ENCODE measurements at regions not wholly inside any gene's neighbourhood (a gene's known extent, or its start where the extent isn't known, plus 50 kb on each side); places are given as distances from the start of the nearest gene placed in this dataset.

DNA sequence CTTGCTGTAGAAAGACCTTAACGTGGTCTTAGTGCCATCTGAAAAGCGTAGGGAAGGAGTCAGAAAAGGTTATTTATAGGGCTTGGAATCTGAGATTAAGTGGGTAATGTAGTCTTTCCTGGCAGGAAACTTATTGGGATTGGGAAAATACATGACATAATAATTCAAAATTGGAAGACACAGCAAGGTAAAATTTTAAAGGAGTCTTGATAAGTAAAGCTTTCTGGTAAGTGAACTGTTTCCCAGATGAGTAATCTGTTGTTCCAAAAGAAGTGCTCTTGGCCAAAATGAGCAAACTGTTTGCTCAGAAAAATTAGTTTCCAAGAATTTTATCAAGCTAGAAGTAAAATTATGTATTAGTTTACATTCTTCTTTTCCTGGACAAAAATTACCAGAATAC lies 149.3 kb upstream of the TMTC2 start:
- ChIA-PET POLR2A (no interaction called here), CTCF (ENCODE audit: low intra/inter-chr PET ratio) (no interaction called here)
- Histone ChIP-seq H3K4me3 (no peak overlapping the region), H3K4me2 (ENCODE audit: insufficient read depth, low read length) (no peak overlapping the region), H3K9ac (ENCODE audit: insufficient read depth in 1 of 2, low read depth in 2 of 2, low read length in 2 of 2) (no peak overlapping the region), H2AFZ (ENCODE audit: low read depth, low read length) (no peak overlapping the region), H4K20me1 (replicated peaks; ENCODE audit: control insufficient read depth, insufficient read depth, low read length) (no peaks in the 10 kb centered on the region), H3K27me3 (ENCODE audit: control insufficient read depth in 2 of 2, insufficient read depth in 2 of 2, low read length in 2 of 2) (no peaks in the 10 kb centered on the region), H3K4me1 (replicated peaks in 1 of 2; ENCODE audit: control insufficient read depth in 2 of 2, insufficient read depth in 2 of 2, low read length in 2 of 2) (no peaks in the 10 kb centered on the region), H3K27ac (ENCODE audit: extremely low read depth, low read depth, low read length) (no peak overlapping the region), H3K36me3 (ENCODE audit: control insufficient read depth, insufficient read depth, low read length) (no peaks in the 10 kb centered on the region), H3K79me2 (ENCODE audit: control insufficient read depth, insufficient read depth, low read length) (no peaks in the 10 kb centered on the region), H3K9me3 (replicated peaks; ENCODE audit: control insufficient read depth, insufficient read depth, low read depth, low read length) (no peaks in the 10 kb centered on the region), H3K9me1 (ENCODE audit: control insufficient read depth, insufficient read depth, low read length) (no peaks in the 10 kb centered on the region)
- intact Hi-C loops (cut with micrococcal nuclease) (no loop called here), in situ Hi-C loops (cut with MboI) (no loop called here)
- no TSS peak for BruUV-seq (replicated peaks)
- FAIRE-seq (no peak), ATAC-seq (no peak), DNase-seq (ENCODE audit: extremely low read depth in 1 of 4, low spot score in 3 of 4) (no peak)
- TF ChIP-seq, protein P1, sequence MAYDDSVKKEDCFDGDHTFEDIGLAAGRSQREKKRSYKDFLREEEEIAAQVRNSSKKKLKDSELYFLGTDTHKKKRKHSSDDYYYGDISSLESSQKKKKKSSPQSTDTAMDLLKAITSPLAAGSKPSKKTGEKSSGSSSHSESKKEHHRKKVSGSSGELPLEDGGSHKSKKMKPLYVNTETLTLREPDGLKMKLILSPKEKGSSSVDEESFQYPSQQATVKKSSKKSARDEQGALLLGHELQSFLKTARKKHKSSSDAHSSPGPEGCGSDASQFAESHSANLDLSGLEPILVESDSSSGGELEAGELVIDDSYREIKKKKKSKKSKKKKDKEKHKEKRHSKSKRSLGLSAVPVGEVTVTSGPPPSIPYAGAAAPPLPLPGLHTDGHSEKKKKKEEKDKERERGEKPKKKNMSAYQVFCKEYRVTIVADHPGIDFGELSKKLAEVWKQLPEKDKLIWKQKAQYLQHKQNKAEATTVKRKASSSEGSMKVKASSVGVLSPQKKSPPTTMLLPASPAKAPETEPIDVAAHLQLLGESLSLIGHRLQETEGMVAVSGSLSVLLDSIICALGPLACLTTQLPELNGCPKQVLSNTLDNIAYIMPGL (CRISPR knock-in tag; IDR thresholded peaks at IDR 0.05), result no peak
- TF ChIP-seq SAP30 (IDR thresholded peaks at IDR 0.05; ENCODE audit: borderline replicate concordance, insufficient read depth, low read depth, low read length, poor library complexity, severe bottlenecking), result no peak
- TF ChIP-seq GTF2F1 (IDR thresholded peaks at IDR 0.05; ENCODE audit: low read depth, low read length), result no peak
- TF ChIP-seq, protein P2, sequence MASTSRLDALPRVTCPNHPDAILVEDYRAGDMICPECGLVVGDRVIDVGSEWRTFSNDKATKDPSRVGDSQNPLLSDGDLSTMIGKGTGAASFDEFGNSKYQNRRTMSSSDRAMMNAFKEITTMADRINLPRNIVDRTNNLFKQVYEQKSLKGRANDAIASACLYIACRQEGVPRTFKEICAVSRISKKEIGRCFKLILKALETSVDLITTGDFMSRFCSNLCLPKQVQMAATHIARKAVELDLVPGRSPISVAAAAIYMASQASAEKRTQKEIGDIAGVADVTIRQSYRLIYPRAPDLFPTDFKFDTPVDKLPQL (IDR thresholded peaks at IDR 0.05; ENCODE audit: extremely low read depth, insufficient read length), result no peak
- no peak for TF ChIP-seq HNRNPLL (IDR thresholded peaks at IDR 0.05; ENCODE audit: low read depth, low read length, poor library complexity, severe bottlenecking)
- TF ChIP-seq, protein P3, sequence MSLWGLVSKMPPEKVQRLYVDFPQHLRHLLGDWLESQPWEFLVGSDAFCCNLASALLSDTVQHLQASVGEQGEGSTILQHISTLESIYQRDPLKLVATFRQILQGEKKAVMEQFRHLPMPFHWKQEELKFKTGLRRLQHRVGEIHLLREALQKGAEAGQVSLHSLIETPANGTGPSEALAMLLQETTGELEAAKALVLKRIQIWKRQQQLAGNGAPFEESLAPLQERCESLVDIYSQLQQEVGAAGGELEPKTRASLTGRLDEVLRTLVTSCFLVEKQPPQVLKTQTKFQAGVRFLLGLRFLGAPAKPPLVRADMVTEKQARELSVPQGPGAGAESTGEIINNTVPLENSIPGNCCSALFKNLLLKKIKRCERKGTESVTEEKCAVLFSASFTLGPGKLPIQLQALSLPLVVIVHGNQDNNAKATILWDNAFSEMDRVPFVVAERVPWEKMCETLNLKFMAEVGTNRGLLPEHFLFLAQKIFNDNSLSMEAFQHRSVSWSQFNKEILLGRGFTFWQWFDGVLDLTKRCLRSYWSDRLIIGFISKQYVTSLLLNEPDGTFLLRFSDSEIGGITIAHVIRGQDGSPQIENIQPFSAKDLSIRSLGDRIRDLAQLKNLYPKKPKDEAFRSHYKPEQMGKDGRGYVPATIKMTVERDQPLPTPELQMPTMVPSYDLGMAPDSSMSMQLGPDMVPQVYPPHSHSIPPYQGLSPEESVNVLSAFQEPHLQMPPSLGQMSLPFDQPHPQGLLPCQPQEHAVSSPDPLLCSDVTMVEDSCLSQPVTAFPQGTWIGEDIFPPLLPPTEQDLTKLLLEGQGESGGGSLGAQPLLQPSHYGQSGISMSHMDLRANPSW (CRISPR knock-in tag; IDR thresholded peaks at IDR 0.05), result no peak
- TF ChIP-seq BRF1 (IDR thresholded peaks at IDR 0.05; ENCODE audit: borderline replicate concordance, extremely low read depth, insufficient read length), result no peak
- TF ChIP-seq ZNF551 (CRISPR knock-in tag; IDR thresholded peaks at IDR 0.05), result no peak
- TF ChIP-seq, protein P4, sequence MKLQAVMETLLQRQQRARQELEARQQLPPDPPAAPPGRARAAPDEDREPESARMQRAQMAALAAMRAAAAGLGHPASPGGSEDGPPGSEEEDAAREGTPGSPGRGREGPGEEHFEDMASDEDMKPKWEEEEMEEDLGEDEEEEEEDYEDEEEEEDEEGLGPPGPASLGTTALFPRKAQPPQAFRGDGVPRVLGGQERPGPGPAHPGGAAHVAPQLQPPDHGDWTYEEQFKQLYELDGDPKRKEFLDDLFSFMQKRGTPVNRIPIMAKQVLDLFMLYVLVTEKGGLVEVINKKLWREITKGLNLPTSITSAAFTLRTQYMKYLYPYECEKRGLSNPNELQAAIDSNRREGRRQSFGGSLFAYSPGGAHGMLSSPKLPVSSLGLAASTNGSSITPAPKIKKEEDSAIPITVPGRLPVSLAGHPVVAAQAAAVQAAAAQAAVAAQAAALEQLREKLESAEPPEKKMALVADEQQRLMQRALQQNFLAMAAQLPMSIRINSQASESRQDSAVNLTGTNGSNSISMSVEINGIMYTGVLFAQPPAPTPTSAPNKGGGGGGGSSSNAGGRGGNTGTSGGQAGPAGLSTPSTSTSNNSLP (IDR thresholded peaks at IDR 0.05; ENCODE audit: borderline replicate concordance, low read depth, low read length), result no peak
- no peak for TF ChIP-seq MTF1 (CRISPR knock-in tag; IDR thresholded peaks at IDR 0.05; ENCODE audit: borderline replicate concordance)
- no peak for TF ChIP-seq PHF20 (IDR thresholded peaks at IDR 0.05; ENCODE audit: partially characterized antibody)
- TF ChIP-seq ZNF184 (CRISPR knock-in tag; IDR thresholded peaks at IDR 0.05), result no peak
- 0% methylated on average over 2 of the region's 2 CpGs for WGBS (ENCODE audit: insufficient coverage, low coverage, missing lambda C conversion rate)

Data from K562 (cell line).